ENCODE measurements at regions not wholly inside any gene's neighbourhood (a gene's known extent, or its start where the extent isn't known, plus 50 kb on each side); places are given as distances from the start of the nearest gene placed in this dataset.

- no peaks in the 10 kb centered on the region for H3K36me3 ChIP-seq (ENCODE audit: control insufficient read depth, insufficient read depth, low read length)
- no peaks in the 10 kb centered on the region for H3K27me3 ChIP-seq (replicated peaks; ENCODE audit: control insufficient read depth, insufficient read depth, low read length)
- no peak for DNase-seq (ENCODE audit: extremely low read depth, insufficient read length)
- TF ChIP-seq CTCF (IDR thresholded peaks at IDR 0.05; ENCODE audit: insufficient read depth, low read length, poor library complexity, severe bottlenecking) = no peak
- H3K4me3 ChIP-seq (replicated peaks; ENCODE audit: low read depth, low read length) = no peak overlapping the region
Observed at GRCh38 chr4:181272422-181272821, 970.8 kb upstream of the TENM3 start.

- no peaks in the 10 kb centered on the region for H3K36me3 ChIP-seq (ENCODE audit: control insufficient read depth, insufficient read depth, low read length)
- no peak overlapping the region for H3K4me3 ChIP-seq (replicated peaks; ENCODE audit: low read depth, low read length)
- no peak for TF ChIP-seq CTCF (IDR thresholded peaks at IDR 0.05; ENCODE audit: insufficient read depth, low read length, poor library complexity, severe bottlenecking)
- DNase-seq (ENCODE audit: extremely low read depth, insufficient read length) = no peak
- no peaks in the 10 kb centered on the region for H3K27me3 ChIP-seq (replicated peaks; ENCODE audit: control insufficient read depth, insufficient read depth, low read length)
Observed at GRCh38 chr4:181278941-181279340, 964.3 kb upstream of the TENM3 start.

GRCh38 chr4:181281451-181281850 lies 961.8 kb upstream of the TENM3 start:
- DNase-seq (ENCODE audit: extremely low read depth, insufficient read length) = no peak
- no peak for TF ChIP-seq CTCF (IDR thresholded peaks at IDR 0.05; ENCODE audit: insufficient read depth, low read length, poor library complexity, severe bottlenecking)
- H3K4me3 ChIP-seq (replicated peaks; ENCODE audit: low read depth, low read length) = no peak overlapping the region
- H3K36me3 ChIP-seq (ENCODE audit: control insufficient read depth, insufficient read depth, low read length) = no peaks in the 10 kb centered on the region
- no peaks in the 10 kb centered on the region for H3K27me3 ChIP-seq (replicated peaks; ENCODE audit: control insufficient read depth, insufficient read depth, low read length)

GRCh38 chr4:181289198-181289597 lies 954.0 kb upstream of the TENM3 start:
- no peak for TF ChIP-seq CTCF (IDR thresholded peaks at IDR 0.05; ENCODE audit: insufficient read depth, low read length, poor library complexity, severe bottlenecking)
- no peaks in the 10 kb centered on the region for H3K27me3 ChIP-seq (replicated peaks; ENCODE audit: control insufficient read depth, insufficient read depth, low read length)
- DNase-seq (ENCODE audit: extremely low read depth, insufficient read length) = no peak

GRCh38 chr4:181291615-181292014 lies 951.6 kb upstream of the TENM3 start:
- H3K36me3 ChIP-seq (ENCODE audit: control insufficient read depth, insufficient read depth, low read length) = no peaks in the 10 kb centered on the region
- H3K27me3 ChIP-seq (replicated peaks; ENCODE audit: control insufficient read depth, insufficient read depth, low read length) = no peaks in the 10 kb centered on the region
- no peak for TF ChIP-seq CTCF (IDR thresholded peaks at IDR 0.05; ENCODE audit: insufficient read depth, low read length, poor library complexity, severe bottlenecking)
- no peak for DNase-seq (ENCODE audit: extremely low read depth, insufficient read length)
- no peak overlapping the region for H3K4me3 ChIP-seq (replicated peaks; ENCODE audit: low read depth, low read length)

More at GRCh38 chr4:181289198-181289597, 954.0 kb upstream of the TENM3 start:
- no peak overlapping the region for H3K4me3 ChIP-seq (replicated peaks; ENCODE audit: low read depth, low read length)
- no peaks in the 10 kb centered on the region for H3K36me3 ChIP-seq (ENCODE audit: control insufficient read depth, insufficient read depth, low read length)

- Histone ChIP-seq H3K27me3 (replicated peaks; ENCODE audit: control insufficient read depth, insufficient read depth, low read length) (no peaks in the 10 kb centered on the region), H3K4me3 (replicated peaks; ENCODE audit: low read depth, low read length) (no peak overlapping the region), H3K36me3 (ENCODE audit: control insufficient read depth, insufficient read depth, low read length) (no peaks in the 10 kb centered on the region)
- no peak for DNase-seq (ENCODE audit: extremely low read depth, insufficient read length)
- no peak for TF ChIP-seq CTCF (IDR thresholded peaks at IDR 0.05; ENCODE audit: insufficient read depth, low read length, poor library complexity, severe bottlenecking)
Observed at GRCh38 chr4:181293014-181293413, 950.2 kb upstream of the TENM3 start.
